ENCODE measurements at regions not wholly inside any gene's neighbourhood (a gene's known extent, or its start where the extent isn't known, plus 50 kb on each side); places are given as distances from the start of the nearest gene placed in this dataset.

DNA sequence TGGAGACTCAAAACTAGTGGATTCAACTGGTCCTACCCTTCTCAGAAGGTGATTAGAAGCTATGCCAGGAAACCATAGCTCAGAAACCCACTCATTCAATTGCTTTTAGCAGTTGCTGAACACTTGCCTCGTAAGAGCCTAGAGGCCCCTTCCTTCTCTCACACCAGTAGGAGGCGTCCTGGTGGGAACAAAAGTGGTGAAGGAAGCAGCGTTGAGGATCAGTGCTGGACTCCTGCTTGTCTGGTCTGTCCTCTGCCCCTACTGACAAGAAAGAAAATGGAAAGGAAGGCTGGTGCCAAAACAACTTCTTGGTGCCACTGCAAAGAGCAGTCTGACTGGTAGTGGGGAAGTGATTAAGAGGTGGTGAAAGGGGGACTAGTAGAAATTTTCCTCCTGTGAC is 269.7 kb downstream of the LMO4 start:
- intact Hi-C loops (cut with DNase I; ENCODE audit: low total_unique reads): no loop called here
- 91 to 92% methylated on average over 3 of the region's 3 CpGs for WGBS, 2 donors
- DNase-seq (ENCODE audit: low spot score in 2 of 2): no peak
- TF ChIP-seq, protein P1, sequence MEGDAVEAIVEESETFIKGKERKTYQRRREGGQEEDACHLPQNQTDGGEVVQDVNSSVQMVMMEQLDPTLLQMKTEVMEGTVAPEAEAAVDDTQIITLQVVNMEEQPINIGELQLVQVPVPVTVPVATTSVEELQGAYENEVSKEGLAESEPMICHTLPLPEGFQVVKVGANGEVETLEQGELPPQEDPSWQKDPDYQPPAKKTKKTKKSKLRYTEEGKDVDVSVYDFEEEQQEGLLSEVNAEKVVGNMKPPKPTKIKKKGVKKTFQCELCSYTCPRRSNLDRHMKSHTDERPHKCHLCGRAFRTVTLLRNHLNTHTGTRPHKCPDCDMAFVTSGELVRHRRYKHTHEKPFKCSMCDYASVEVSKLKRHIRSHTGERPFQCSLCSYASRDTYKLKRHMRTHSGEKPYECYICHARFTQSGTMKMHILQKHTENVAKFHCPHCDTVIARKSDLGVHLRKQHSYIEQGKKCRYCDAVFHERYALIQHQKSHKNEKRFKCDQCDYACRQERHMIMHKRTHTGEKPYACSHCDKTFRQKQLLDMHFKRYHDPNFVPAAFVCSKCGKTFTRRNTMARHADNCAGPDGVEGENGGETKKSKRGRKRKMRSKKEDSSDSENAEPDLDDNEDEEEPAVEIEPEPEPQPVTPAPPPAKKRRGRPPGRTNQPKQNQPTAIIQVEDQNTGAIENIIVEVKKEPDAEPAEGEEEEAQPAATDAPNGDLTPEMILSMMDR (IDR thresholded peaks at IDR 0.05): no peak
- H3K4me3 ChIP-seq (ENCODE audit: low read depth, poor library complexity, severe bottlenecking): no peak overlapping the region

DNA sequence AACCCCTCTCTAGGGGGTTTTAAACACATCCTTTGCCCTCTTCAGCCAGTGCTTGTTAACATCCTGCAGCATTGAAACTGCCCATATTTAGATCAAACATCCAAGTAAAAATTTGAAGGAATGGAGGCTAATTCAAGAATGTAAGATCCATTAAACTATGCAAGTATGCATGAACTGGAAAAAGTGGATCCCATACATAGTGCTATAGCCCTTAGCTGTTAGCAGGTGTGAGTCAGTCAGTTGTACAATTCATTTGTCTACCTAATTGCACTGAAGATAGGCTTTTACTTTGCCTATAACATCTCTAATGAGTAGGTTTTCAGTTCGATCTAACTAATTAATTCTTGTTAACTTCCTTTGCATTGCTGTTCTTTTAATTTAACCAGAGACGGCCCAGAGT is 270.9 kb downstream of the LMO4 start:
- H3K4me3 ChIP-seq (ENCODE audit: low read depth, poor library complexity, severe bottlenecking): no peak overlapping the region
- no peak for DNase-seq (ENCODE audit: low spot score in 2 of 2)
- TF ChIP-seq, protein P1 (IDR thresholded peaks at IDR 0.05): no peak
- no peak for TF ChIP-seq POLR2A (IDR thresholded peaks at IDR 0.05)
- intact Hi-C loops (cut with DNase I; ENCODE audit: low total_unique reads): no loop called here
- WGBS, 2 donors: 72 to 80% methylated on average over 2 of the region's 2 CpGs

DNA sequence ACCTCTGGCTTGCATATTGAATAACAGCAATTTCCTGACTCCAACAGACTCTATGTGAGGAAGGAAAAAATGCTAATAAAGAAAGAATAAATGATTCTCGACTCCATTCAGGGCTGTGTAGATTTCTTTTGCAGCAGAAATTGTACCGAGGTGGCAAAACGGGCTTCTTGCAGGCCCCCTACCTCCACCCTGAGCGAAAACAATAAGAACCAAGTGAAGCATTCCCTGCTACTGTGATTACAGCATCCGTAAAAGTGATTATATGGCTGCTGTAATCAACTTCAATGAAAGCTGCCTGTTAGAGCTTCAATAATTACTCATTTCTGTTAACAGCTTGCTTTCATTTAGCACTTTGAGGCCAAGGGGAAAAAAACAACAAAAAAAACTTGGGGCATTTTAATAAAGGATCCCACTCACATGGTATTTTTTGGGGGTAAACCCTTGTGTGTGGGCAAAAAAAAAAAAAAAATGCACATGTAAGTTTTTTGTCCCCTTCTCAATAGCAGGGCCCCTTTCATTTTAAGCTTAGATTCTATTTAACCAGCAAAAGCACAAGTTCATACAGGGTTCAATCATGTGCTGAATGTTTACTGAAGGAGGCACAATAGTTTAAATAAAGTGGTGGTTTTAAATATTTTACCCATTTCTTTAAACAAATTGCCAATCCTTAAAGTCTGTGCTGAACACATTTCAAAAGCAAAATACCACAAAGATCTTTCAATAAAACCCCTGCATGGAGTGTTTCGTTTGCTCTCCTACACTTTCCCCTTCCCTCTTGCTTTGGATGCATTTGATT is 271.6 kb downstream of the LMO4 start:
- no peak overlapping the region for H3K4me3 ChIP-seq (ENCODE audit: low read depth, poor library complexity, severe bottlenecking)
- TF ChIP-seq, protein P1 (IDR thresholded peaks at IDR 0.05): no peak
- no peak for TF ChIP-seq POLR2A (IDR thresholded peaks at IDR 0.05)
- intact Hi-C loops (cut with DNase I; ENCODE audit: low total_unique reads): no loop called here
- no peak for DNase-seq (ENCODE audit: low spot score in 2 of 2)
- WGBS, 2 donors: 72 to 79% methylated on average over 6 of the region's 6 CpGs

DNA sequence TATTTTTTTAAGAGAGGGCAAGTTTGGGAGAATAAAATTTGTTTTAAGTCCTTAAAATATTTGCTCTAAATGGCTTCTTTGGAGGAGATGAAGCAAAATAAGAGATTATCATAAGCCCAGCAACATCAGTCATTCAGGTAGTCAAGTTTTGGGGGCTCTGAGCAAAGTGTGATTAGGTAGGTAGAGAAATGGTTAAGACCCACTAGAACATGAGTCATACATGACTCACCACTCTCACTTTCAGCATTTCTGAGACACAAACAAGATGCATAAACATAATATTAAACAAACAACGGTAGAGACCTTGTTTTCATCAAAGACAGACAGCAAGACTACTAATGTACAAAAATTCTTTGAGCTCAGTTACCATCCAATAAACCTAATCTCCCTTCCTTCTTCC is 272.2 kb downstream of the LMO4 start:
- 25 to 31% methylated on average over 1 of the region's 1 CpG for WGBS, 2 donors
- intact Hi-C loops (cut with DNase I; ENCODE audit: low total_unique reads): no loop called here
- no peak overlapping the region for H3K4me3 ChIP-seq (ENCODE audit: low read depth, poor library complexity, severe bottlenecking)
- TF ChIP-seq, protein P1 (IDR thresholded peaks at IDR 0.05): no peak
- no peak for TF ChIP-seq POLR2A (IDR thresholded peaks at IDR 0.05)
- no peak for DNase-seq (ENCODE audit: low spot score in 2 of 2)

DNA sequence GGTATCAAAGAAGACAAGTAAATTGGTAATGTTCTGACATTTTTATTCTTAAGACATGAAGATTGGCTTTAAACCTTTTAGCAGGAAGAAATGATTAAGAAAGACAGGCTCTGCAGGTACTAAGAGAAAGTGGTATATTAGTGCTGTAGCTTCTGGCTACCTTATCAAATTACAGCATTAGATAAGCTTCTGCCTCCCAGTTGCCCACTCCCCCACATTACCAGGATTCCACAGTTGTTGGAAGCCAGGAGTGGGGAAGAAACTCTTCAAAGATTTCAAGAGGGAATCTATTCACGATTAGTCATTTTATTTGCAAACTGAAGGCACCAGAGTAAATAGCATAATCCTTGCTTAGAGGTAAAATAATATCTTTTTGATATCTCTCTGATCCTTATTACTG is 274.9 kb downstream of the LMO4 start:
- intact Hi-C loops (cut with DNase I; ENCODE audit: low total_unique reads): no loop called here
- no peak for TF ChIP-seq POLR2A (IDR thresholded peaks at IDR 0.05)
- TF ChIP-seq, protein P1 (IDR thresholded peaks at IDR 0.05): no peak
- no peak overlapping the region for H3K4me3 ChIP-seq (ENCODE audit: low read depth, poor library complexity, severe bottlenecking)
- WGBS, 2 donors: 70 to 83% methylated on average over 1 of the region's 1 CpG
- no peak for DNase-seq (ENCODE audit: low spot score in 2 of 2)

DNA sequence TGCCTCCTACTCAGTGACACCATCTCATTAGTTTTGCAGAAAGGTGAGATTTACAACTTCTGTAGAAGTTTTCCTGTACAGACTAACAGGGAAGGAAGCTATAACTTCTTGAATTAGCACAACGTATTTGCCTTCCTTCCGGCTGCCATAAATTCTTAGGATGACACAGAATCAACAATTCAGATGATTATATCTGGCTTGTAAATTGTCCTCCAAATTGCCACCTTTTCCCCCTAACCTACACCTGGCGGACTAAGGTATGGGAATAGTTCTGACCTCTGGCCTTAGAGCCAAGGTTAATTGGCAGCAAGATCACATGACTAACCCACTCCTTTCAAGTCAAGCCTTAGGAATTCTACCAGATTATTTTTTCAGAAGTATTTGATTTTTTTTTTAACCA is 284.3 kb downstream of the LMO4 start:
- WGBS, 2 donors: 68 to 73% methylated on average over 3 of the region's 3 CpGs
- TF ChIP-seq, protein P1 (IDR thresholded peaks at IDR 0.05): no peak
- TF ChIP-seq POLR2A (IDR thresholded peaks at IDR 0.05): no peak
- intact Hi-C loops (cut with DNase I; ENCODE audit: low total_unique reads): no loop called here
- no peak overlapping the region for H3K4me3 ChIP-seq (ENCODE audit: low read depth, poor library complexity, severe bottlenecking)
- no peak for DNase-seq (ENCODE audit: low spot score in 2 of 2)

All from lower leg skin (tissue), 4 donors.